Right cardiac atrium (tissue), 5 donors: ENCODE measurements at regions not wholly inside any gene's neighbourhood (a gene's known extent, or its start where the extent isn't known, plus 50 kb on each side); places are given as distances from the start of the nearest gene placed in this dataset.

Source experiments
- ATAC-seq, 2 donors: fragments of 200-7000 bp; cut with Tn5 transposase; one replicate each; pipeline versions ENCODE4 v1.8.0 to v1.9.1; 2020; ENCODE audit warnings: moderate library complexity in 2 of 2, mild to moderate bottlenecking in 1 of 2
- DNase-seq, 3 donors: peaks; one replicate each; pipeline ENCODE4 v3.0.0-alpha.2; 2020
- H3K27ac ChIP-seq: one replicate; pipeline ENCODE4 v1.5.1; 2013; ENCODE audit warnings: mild to moderate bottlenecking, low read length, control low read depth, moderate library complexity
- H3K27me3 ChIP-seq: one replicate; pipeline ENCODE4 v1.6.1; 2013; ENCODE audit not compliant: control insufficient read depth, insufficient read depth
- H3K4me1 ChIP-seq: one replicate; pipeline ENCODE4 v1.6.1; 2013; ENCODE audit warnings: low read length; ENCODE audit not compliant: control insufficient read depth, insufficient read depth
- H3K4me3 ChIP-seq: one replicate; pipeline ENCODE4 v1.5.1; 2013; ENCODE audit warnings: low read length, control low read depth
- H3K9me3 ChIP-seq: one replicate; pipeline ENCODE4 v1.6.1; 2013; ENCODE audit warnings: low read length; ENCODE audit not compliant: control insufficient read depth
- WGBS: extraction: QIAGEN DNeasy Blood & Tissue Kit; methylation state at CpG from one replicate; pipeline ENCODE4 v1.1.7; 2013; 5-methylcytosine and 5-hydroxymethylcytosine counted together
- intact Hi-C, 4 donors: fragments of 100-400 bp; cut with DNase I; formaldehyde crosslinking; loops; one replicate each; pipeline versions ENCODE4 v1.11.0 to v1.14.0; 2022 to 2023
- donor health status: healthy with polysubstance abuse.
- donor health status: DM: no; HTN: yes; CAD: no.
- donor health status: DM: no; HTN: no; CAD: no.
- donor health status: DM: no; HTN: yes; CAD: no; lungs with severe emphysema.
- donor health status: DM: yes; HTN: yes; CAD: no.

DNA sequence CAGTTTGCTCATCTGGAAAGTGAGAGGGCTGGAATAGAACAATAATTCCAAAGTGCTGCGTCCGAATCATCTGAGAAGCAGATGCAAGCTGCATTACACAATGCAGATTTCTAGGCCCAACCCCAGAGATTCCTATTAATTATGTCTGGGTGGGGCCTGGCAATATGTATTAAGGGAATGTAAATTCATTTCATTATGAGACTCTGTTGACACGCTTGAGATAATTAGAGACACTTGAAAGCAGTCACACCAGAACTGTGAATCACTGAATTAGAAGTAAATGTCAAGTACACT lies 54.7 kb upstream of the HK2 start:
- Histone ChIP-seq H3K4me1 (peaks cover 3% of the 10 kb centered on the region), H3K27ac (no peak overlapping the region), H3K27me3 (no peaks in the 10 kb centered on the region), H3K4me3 (no peak overlapping the region), H3K9me3 (no peaks in the 10 kb centered on the region)
- intact Hi-C loops, result no loop called here
- 81% methylated on average over 3 of the region's 3 CpGs for WGBS
- no peak for ATAC-seq
- no peak for DNase-seq

DNA sequence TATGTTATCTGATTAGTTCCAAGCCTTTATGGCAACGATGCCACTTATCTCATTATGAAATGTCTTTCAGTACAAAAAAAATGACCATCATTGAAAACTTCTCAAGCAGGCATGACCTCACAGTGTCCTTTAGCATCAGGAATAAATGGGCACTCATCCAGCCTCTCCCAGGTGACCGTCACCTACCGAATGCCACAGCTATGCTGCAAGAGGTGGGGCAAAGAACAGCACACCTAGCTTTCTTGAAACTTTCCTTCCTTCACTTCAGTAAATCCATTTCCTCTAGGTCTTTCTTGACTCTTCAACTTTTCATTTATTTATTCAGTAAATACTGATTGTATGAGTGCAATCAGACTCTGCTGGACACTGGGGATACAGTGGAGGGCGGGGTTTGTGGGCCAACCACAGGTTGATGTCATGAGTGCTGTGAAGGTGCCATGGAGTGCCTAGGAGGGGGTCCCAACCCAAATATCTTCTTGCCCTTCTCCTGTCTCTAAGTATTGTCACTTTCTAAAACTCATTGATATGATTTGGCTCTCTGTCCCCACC lies 54.3 kb upstream of the HK2 start:
- 81% methylated on average over 4 of the region's 4 CpGs for WGBS
- Histone ChIP-seq H3K27me3 (no peaks in the 10 kb centered on the region), H3K9me3 (no peaks in the 10 kb centered on the region), H3K4me1 (peaks cover 3% of the 10 kb centered on the region), H3K4me3 (no peak overlapping the region), H3K27ac (no peak overlapping the region)
- ATAC-seq (no peak), DNase-seq (no peak)
- intact Hi-C loops, result no loop called here
